HG03097 (cell line): ENCODE measurements at regions not wholly inside any gene's neighbourhood (a gene's known extent, or its start where the extent isn't known, plus 50 kb on each side); places are given as distances from the start of the nearest gene placed in this dataset.

Experiments used
- ATAC-seq: cut with Tn5 transposase; IDR thresholded peaks from one replicate; pipeline ENCODE4 v1.9.1; 2021; ENCODE audit not compliant: unreplicated experiment, low FRiP score

DNA sequence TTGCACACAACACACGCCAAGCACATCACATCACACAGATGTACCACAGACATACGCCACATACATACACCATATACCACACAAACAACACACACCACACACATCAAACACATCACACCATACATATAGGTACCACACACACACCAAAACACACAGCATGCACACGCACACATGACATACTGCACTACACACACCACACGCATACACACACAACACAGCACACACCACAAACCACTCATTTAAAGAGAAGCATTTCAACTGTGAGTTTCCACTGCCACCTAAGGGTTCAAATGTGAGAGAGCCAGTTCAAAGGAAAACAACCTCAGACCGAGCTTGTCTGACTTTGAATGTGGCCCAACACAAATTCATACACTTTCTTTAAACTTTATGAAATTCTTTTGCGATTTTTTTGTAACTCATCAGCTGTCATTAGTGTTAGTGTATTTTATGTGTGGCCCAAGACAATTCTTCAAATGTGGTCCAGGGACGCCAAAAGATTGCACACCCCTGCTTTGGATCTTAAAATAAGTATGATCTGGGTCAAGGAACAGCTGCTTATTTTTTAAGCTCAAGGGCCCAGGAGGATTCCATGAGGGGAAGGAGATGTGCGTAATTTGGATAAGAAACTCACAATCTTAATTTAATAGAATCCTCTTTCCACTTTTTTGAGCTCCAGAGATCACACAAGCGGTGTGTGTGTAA is 494.6 kb downstream of the GADD45G start:
- no peak for ATAC-seq

DNA sequence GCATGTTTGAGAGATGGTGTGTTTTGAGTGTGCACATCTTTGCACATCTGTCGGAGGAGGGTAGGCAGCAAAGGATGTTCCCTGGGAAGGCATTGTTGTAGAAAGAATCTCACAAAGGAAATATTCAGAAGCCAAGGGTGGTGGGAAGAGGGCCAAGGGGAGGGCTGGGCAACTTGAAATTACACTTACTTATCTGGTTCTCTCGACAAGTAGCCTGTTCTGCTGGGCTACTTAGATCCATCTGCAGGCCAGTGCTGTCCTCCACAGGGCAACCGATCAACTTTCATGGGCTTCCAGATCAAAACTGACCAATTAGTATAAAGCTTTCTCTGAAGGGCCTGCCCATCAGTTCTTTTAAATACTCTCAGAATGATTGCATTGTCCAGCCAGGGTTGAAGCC is 495.2 kb downstream of the GADD45G start:
- no peak for ATAC-seq

DNA sequence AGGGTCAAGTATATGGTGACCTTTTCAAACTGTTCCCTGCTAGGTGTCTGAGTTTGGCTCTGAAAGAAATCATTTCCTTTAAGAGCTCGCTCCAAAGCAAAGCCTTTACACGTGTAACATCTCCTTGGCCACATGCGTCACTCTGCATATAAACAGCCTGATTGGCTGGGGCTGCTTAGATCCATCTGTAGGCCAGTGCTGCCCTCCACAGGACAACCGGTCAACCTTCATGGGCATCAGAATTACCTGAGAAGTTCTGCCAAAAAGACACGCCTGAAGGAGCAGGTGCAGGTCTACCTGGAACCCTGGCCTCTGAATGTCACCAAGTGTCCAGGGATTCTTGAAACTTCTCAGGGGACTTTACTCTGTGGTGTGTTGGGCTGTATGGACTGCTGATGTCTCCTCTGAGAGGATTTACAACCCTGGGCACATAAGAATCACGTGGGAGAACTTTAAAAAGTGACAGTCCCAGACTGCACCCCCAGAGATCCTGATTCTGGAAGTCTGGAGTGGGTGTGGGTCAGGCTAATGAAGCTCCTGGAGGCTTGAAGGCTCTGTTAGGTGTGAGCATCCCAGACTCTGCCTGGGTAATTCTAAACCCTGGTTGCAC is 497.6 kb downstream of the GADD45G start:
- ATAC-seq, result peak; percentile 89

DNA sequence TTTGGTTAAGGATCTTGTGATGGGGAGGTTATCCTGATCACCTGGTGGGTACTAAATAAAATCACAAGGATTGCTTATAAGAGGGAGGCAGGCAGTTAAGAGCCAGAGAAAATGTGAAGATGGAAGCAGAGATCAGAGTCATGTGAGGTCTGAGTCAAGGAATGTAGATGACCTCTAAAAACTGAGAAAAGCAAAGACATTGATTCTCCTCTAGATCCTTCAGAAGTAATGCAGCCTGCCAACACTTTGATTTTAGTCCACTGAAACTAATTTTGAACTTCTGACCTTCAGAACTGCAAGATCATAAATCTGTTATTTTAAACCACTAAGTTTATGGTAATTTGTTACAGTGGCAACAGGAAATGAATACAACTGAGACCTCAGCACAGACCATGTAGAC is 499.0 kb downstream of the GADD45G start:
- no peak for ATAC-seq

DNA sequence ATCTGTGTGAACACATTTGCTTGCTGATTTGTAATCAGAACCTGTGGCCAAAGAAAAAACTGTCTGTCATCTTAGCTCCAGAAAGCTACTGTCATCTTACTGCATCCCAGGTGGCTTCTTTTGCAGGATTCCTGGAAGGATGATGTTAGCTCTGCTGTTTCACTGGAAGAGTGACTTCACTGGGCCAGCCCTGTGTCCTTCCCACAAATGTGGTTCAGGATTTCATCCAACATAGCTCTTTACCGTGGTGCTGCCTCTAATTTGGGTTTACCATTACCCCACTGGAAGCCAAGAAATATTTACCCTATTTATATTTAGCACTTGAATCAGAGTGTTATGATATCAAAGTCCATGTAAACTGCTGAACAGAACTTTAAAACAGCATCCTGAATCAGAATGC is 501.0 kb downstream of the GADD45G start:
- no peak for ATAC-seq

GRCh38 chr9:90107040-90107725 is 502.4 kb downstream of the GADD45G start:
- ATAC-seq, result no peak

DNA sequence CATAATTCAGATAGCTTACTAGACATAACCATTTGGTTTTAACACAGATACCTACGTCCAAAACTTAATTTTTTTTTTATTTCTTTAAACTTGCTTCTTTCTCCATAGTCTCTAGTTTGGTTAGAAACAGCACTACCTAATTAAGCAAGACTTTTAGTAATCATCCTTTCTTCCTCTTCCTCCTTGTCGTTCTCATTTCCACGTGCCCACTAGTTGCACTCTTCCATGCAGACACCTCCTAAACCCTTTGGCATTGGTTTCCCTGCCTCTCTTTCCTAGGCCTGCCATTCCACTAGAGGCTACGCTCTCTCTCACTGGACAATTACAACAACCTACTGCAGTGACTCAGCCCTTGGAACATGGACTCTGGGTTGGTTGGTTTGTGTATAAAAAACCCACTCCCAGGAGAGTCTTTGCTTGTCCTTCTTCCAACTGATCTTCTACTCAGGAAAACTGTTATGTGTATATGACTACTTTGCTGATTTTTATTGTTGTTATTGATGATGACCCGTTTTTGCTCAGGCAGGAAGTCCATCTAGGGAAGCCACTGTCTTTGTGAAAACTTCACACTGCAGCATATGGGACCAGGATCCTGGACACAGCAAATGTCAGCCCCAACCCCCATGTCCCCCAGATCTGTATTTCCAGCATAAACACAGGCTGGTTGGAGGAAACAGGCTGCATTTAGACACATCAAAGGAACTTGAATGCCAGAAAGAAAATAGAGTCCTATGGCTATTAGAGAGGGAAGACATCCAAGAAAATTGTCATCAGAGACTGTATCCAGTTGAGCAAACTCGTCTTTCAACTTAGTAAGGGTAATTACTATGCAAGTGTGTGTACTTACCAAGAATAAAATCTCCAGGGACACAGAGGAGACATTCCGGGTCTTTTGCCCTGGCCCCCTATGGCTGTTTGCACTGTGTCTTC is 503.2 kb downstream of the GADD45G start:
- no peak for ATAC-seq

DNA sequence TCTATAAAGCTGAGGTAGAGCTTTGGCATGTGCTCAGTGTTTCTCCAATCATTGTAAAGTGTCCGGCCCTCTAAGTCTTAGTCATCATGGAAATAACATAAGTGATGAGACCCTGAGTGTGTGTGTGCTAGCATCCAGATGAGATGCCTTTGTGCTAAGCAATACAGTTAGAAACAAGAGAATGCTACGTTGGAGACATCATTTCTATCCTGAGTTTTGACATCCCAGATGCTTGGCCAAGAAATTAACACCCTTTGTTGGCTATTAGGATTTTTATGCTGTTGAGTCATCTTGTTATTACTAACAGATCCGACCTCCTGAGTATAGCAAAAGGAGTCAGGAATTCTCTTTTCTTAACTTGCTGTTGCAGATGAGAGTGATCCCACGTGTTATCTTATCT is 508.0 kb downstream of the GADD45G start:
- ATAC-seq, result no peak

DNA sequence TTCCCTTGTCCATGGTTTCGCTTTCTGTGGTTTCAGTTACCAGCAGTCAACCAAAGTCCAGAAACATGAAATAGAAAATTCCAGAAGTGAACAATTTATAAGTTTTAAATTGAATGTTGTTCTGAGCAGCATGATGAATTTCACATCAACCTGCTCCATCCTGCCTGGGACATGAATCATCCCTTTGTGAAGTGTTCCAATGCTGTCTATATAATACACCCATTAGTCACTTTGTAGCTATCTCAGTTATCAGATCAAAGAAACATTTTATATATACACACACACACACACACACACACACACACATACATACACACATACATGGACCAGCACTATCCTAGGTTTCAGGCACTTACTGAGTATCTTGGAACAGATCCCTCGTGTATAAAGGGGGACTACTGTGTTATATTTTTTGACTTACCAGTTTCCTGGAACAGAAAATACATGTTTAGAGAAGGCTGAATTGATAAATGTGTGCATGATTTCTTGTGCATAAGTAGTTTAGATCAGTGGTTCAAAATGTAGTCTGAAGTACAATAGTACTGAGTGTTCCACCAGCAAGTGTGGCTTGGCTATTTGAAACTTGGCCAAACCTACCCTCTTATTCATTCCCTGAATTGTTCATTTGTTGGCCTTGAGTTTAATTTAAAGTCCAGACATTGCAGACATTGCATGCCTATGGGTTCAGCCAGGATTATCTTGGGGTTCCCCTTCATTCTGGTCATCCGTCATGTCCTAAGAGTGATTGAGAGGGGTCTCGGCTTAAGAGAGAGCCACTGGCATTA is 510.0 kb downstream of the GADD45G start:
- ATAC-seq, result no peak

DNA sequence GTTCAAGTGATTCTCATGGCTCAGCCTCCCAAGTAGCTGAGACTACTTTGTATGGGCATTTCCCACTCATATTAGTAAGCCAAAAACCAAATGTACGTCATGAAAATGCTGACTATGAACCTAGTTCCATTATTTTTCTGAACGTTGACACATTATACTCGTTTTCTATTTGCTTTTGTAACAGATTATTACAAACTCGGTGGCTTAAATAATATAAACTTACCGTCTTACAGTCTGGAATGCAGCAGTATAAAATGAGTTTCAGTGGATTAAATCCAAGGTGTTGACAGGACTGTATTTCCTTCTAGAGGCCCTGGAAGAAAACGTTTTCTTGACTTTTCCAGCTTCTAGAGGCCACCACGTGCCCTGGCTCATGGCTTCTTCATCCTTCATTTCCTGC is 517.0 kb downstream of the GADD45G start:
- ATAC-seq, result no peak

GRCh38 chr9:90124961-90125360 is 517.7 kb downstream of the DIRAS2 start:
- ATAC-seq, result no peak

DNA sequence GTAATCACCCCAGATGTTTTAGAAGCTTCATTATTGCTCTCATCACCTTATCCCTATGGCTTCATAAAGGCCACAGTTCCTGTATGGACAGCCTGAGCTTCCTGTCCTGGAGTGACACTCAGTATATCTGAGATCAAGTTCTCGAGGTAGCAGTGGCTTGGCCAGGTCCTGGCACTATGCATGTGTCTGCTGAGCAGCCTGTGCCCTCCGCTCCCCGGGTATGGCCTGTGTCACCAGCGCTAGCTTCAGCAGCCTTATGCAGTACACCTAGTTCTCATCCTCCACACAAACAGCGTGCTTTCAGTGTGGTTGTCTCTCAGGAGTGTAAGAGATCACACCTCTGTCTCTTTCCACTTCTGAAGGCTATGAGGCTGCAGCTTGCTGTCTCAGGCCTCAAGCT is 514.7 kb downstream of the DIRAS2 start:
- no peak for ATAC-seq

GRCh38 chr9:90128587-90129190 is 513.9 kb downstream of the DIRAS2 start:
- ATAC-seq, result no peak

- ATAC-seq, result no peak
Observed at GRCh38 chr9:90129446-90129845, 513.2 kb downstream of the DIRAS2 start.

- no peak for ATAC-seq
Observed at GRCh38 chr9:90131568-90131967, 511.1 kb downstream of the DIRAS2 start.

GRCh38 chr9:90132866-90133265 is 509.8 kb downstream of the DIRAS2 start:
- ATAC-seq, result no peak

DNA sequence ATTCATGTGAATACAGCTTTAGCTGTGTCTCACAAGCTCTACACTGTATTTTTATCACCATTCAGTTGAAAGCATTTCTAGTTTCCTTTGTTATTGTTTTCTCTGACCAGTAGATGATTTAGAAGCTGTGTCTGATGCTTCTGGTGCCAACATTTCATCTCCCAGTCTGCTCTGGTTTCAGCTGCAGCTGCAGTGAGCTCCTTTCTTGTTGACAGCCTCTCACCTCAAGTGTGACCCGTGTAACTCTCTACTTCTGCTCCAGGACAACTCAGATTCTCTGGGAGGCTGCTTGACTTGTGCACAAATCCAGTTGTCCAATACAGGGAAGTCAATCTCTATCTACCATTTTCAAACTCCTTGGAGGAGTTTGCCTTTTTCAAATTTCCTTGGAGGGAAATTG is 504.8 kb downstream of the DIRAS2 start:
- no peak for ATAC-seq

DNA sequence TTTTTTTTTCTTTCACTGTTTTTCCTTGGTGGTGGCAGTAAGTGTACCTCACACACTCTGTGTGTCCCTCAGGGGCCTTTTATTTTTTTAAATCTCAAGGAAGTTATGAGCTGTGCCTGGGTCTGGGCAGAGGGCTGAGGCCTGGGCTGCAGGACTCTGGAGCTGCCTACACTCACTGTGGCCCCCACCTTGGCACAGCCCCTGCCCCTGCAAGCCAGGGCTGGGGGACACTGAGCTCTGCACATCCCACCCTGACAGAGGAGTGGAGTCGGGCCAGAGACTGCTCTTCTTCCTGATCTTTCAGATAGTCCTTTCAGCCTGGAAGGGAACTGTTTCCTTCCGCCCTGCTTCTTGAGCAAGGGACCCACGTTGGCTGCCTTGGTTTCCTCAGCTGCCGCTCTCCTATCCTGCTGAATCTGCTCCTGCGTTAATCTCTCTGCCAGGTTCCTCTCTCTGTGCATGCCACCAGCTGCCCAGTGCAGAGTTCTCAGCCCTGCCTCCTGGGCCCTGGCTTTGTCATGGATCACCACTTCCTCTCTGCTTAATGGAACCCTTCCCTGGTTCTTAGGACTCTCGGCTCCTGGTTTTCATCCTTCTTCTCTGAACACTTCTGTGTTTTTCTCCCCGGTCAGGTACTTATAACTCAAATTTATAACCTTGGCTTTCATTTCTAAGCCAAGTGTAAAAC is 502.3 kb downstream of the DIRAS2 start:
- ATAC-seq, result no peak

- no peak for ATAC-seq
Observed at GRCh38 chr9:90141723-90142122, 500.9 kb downstream of the DIRAS2 start.
